ENCODE measurements at regions not wholly inside any gene's neighbourhood (a gene's known extent, or its start where the extent isn't known, plus 50 kb on each side); places are given as distances from the start of the nearest gene placed in this dataset.

- Histone ChIP-seq H3K79me2 (ENCODE audit: low read length) (no peaks in the 10 kb centered on the region), H3K4me2 (ENCODE audit: low read depth, low read length, poor library complexity, severe bottlenecking) (no peak overlapping the region), H3K9me3 (ENCODE audit: low read length) (no peaks in the 10 kb centered on the region), H2AFZ (ENCODE audit: low read length) (no peak overlapping the region), H3K4me3 (ENCODE audit: low read length) (no peak overlapping the region), H3K27me3 (ENCODE audit: low read length) (no peaks in the 10 kb centered on the region), H3K4me1 (ENCODE audit: low read length) (no peaks in the 10 kb centered on the region), H3K27ac (ENCODE audit: low read length) (no peak overlapping the region), H3K9ac (ENCODE audit: low read length) (no peak overlapping the region), H3K9me2 (replicated peaks; ENCODE audit: insufficient read depth, low read length) (no peaks in the 10 kb centered on the region), H3K36me3 (ENCODE audit: insufficient read depth, low read length) (no peaks in the 10 kb centered on the region), H4K20me1 (ENCODE audit: insufficient read depth, low read depth, low read length) (no peaks in the 10 kb centered on the region)
- no peak for DNase-seq
Observed at GRCh38 chr3:23644099-23644498, 161.7 kb upstream of the UBE2E1 start.

DNA sequence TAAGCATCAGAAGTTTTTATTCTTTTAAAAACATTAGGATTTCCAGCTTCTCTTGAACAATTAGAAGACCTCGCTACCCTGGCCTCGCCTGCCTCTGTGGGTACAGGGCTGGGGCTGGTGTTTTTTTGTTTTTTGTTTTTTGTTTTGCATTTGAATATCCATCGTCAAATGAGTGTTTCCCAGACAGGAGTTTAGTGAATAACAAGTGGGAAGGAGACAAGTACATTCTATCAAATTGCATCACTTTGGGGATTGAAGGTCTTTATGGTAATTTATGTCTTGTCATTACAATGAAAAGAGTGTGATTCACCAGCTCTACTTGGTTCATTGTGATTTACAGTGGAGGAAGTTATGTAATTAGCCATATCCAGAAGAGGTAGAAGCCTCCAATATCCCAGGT, 161.1 kb upstream of the UBE2E1 start:
- Histone ChIP-seq H3K4me3 (ENCODE audit: low read length) (no peak overlapping the region), H3K79me2 (ENCODE audit: low read length) (no peaks in the 10 kb centered on the region), H3K9ac (ENCODE audit: low read length) (no peak overlapping the region), H4K20me1 (ENCODE audit: insufficient read depth, low read depth, low read length) (no peaks in the 10 kb centered on the region), H3K4me2 (ENCODE audit: low read depth, low read length, poor library complexity, severe bottlenecking) (no peak overlapping the region), H3K9me2 (replicated peaks; ENCODE audit: insufficient read depth, low read length) (no peaks in the 10 kb centered on the region), H3K36me3 (ENCODE audit: insufficient read depth, low read length) (no peaks in the 10 kb centered on the region), H2AFZ (ENCODE audit: low read length) (no peak overlapping the region), H3K9me3 (ENCODE audit: low read length) (no peaks in the 10 kb centered on the region), H3K27me3 (ENCODE audit: low read length) (no peaks in the 10 kb centered on the region), H3K27ac (ENCODE audit: low read length) (no peak overlapping the region), H3K4me1 (ENCODE audit: low read length) (no peaks in the 10 kb centered on the region)
- DNase-seq, result no peak

DNA sequence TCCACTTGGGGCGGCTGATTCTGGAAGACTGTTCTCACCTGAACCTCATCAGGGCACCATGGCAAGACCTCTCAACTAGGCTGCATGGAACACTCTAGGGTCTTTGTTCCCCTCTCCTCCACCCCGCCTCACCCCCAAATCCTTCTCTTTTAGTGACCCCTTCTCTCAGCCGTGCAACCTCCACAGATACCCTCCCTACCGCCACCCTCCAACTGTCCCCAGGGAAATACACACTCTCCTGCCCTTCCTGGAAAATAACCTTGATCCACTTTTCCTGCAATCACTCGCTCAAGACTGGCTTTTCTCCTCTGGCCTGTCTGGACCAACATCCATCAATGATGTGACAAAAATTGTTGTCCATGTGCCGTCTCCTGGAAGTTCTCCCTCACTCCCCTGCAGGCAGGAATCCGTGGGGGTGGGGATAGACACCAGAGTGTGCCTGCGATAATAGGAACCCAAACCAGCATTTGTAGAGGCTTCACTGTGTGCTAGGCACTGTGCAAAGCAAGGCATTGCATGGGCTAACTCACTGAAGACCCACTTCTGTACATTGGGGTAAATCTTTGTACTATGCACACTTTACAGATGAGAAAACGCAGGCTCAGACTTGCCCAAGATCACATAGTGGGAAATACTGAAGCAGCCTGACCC, 160.1 kb upstream of the UBE2E1 start:
- no peaks in the 10 kb centered on the region for H3K36me3 ChIP-seq (ENCODE audit: insufficient read depth, low read length)
- H4K20me1 ChIP-seq (ENCODE audit: insufficient read depth, low read depth, low read length), result no peaks in the 10 kb centered on the region
- no peak overlapping the region for H3K27ac ChIP-seq (ENCODE audit: low read length)
- no peaks in the 10 kb centered on the region for H3K4me1 ChIP-seq (ENCODE audit: low read length)
- no peaks in the 10 kb centered on the region for H3K27me3 ChIP-seq (ENCODE audit: low read length)
- no peak overlapping the region for H3K4me2 ChIP-seq (ENCODE audit: low read depth, low read length, poor library complexity, severe bottlenecking)
- DNase-seq, result no peak
- H3K9ac ChIP-seq (ENCODE audit: low read length), result no peak overlapping the region
- H3K9me3 ChIP-seq (ENCODE audit: low read length), result no peaks in the 10 kb centered on the region
- no peaks in the 10 kb centered on the region for H3K79me2 ChIP-seq (ENCODE audit: low read length)
- no peak overlapping the region for H2AFZ ChIP-seq (ENCODE audit: low read length)
- no peak overlapping the region for H3K4me3 ChIP-seq (ENCODE audit: low read length)
- H3K9me2 ChIP-seq (replicated peaks; ENCODE audit: insufficient read depth, low read length), result no peaks in the 10 kb centered on the region

DNA sequence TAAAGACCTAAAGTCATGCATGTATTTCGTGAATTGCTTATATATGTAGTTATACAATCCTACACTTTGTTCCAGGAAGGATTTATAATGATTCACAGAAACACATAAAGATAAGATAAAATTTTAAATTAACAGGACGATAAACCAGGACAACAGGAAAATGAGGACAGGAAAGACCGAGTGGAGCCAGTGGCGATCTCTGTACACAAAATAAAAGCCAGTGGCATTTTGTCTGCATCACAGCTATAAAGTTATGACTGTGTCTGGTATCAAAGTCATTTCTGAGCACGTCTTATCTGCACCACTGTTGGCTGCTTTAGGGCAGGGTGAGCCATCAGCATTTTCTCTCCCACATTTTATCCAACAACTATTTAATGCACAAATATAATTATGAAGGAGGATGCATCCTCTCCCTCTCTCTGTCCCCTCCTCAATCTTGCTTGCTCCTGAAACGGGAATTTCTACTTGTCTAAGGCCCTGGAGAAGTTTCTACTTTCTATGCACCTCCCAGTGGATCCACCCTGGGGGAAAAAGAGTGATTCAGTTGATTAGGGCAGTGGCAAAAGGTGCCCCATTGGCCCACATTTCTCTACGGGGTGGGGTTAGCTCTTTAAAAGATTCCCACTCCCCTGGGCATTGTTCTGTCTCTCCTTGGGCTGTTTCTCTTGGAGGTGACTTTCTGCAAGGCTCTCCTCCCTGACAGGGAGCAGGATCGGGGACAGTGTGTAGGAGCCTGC, 159.4 kb upstream of the UBE2E1 start:
- Histone ChIP-seq H3K27me3 (ENCODE audit: low read length) (no peaks in the 10 kb centered on the region), H4K20me1 (ENCODE audit: insufficient read depth, low read depth, low read length) (no peaks in the 10 kb centered on the region), H3K4me2 (ENCODE audit: low read depth, low read length, poor library complexity, severe bottlenecking) (no peak overlapping the region), H3K36me3 (ENCODE audit: insufficient read depth, low read length) (no peaks in the 10 kb centered on the region), H3K9me3 (ENCODE audit: low read length) (no peaks in the 10 kb centered on the region), H2AFZ (ENCODE audit: low read length) (no peak overlapping the region), H3K9ac (ENCODE audit: low read length) (no peak overlapping the region), H3K79me2 (ENCODE audit: low read length) (no peaks in the 10 kb centered on the region), H3K4me3 (ENCODE audit: low read length) (no peak overlapping the region), H3K4me1 (ENCODE audit: low read length) (no peaks in the 10 kb centered on the region), H3K9me2 (replicated peaks; ENCODE audit: insufficient read depth, low read length) (no peaks in the 10 kb centered on the region), H3K27ac (ENCODE audit: low read length) (no peak overlapping the region)
- no peak for DNase-seq

- H3K9me2 ChIP-seq (replicated peaks; ENCODE audit: insufficient read depth, low read length), result no peaks in the 10 kb centered on the region
- no peaks in the 10 kb centered on the region for H3K9me3 ChIP-seq (ENCODE audit: low read length)
- H3K9ac ChIP-seq (ENCODE audit: low read length), result no peak overlapping the region
- H2AFZ ChIP-seq (ENCODE audit: low read length), result no peak overlapping the region
- no peak for DNase-seq
- H3K4me3 ChIP-seq (ENCODE audit: low read length), result no peak overlapping the region
- H3K27me3 ChIP-seq (ENCODE audit: low read length), result no peaks in the 10 kb centered on the region
- H3K4me1 ChIP-seq (ENCODE audit: low read length), result no peaks in the 10 kb centered on the region
- no peaks in the 10 kb centered on the region for H3K79me2 ChIP-seq (ENCODE audit: low read length)
- no peaks in the 10 kb centered on the region for H3K36me3 ChIP-seq (ENCODE audit: insufficient read depth, low read length)
- H4K20me1 ChIP-seq (ENCODE audit: insufficient read depth, low read depth, low read length), result no peaks in the 10 kb centered on the region
- H3K27ac ChIP-seq (ENCODE audit: low read length), result no peak overlapping the region
- H3K4me2 ChIP-seq (ENCODE audit: low read depth, low read length, poor library complexity, severe bottlenecking), result no peak overlapping the region
Observed at GRCh38 chr3:23647706-23648258, 158.0 kb upstream of the UBE2E1 start.

DNA sequence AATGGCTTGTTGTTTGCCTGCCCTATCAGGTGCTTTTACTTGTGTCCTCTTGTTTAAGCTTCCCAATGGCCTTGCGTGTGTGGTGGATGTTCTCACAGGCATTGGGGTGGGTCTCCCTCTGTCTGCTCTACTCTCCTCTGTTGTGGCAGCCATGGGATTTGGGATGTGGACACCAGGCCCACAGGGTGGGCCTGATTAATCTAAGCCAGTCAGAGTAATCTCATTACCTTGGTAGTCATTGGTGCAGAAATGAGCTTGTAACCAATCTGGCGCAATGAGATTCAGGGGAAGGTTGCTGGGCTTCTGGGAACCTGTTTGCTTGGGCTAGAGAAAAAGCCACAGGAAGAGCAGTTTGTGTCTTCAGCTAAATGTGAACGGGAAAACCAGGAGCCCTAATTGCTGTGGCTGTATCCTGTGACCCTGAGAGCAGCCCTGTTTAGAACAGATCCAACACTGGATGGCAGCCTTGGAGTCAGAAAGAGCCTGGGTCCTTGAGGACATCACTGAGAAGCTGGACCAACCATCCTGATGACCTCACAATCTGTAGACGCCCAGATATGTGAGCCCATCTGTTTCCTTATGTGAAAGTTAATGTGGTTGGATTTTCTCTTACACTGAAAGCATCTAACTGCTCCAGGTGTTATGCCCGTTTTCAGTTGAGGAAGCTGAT, 157.3 kb upstream of the UBE2E1 start:
- Histone ChIP-seq H4K20me1 (ENCODE audit: insufficient read depth, low read depth, low read length) (no peaks in the 10 kb centered on the region), H3K36me3 (ENCODE audit: insufficient read depth, low read length) (no peaks in the 10 kb centered on the region), H2AFZ (ENCODE audit: low read length) (no peak overlapping the region), H3K27ac (ENCODE audit: low read length) (no peak overlapping the region), H3K9ac (ENCODE audit: low read length) (no peak overlapping the region), H3K4me3 (ENCODE audit: low read length) (no peak overlapping the region), H3K9me3 (ENCODE audit: low read length) (no peaks in the 10 kb centered on the region), H3K9me2 (replicated peaks; ENCODE audit: insufficient read depth, low read length) (no peaks in the 10 kb centered on the region), H3K4me1 (ENCODE audit: low read length) (peaks cover 1% of the 10 kb centered on the region), H3K4me2 (ENCODE audit: low read depth, low read length, poor library complexity, severe bottlenecking) (no peak overlapping the region), H3K79me2 (ENCODE audit: low read length) (no peaks in the 10 kb centered on the region), H3K27me3 (ENCODE audit: low read length) (no peaks in the 10 kb centered on the region)
- no peak for DNase-seq

GRCh38 chr3:23648996-23649395, 156.8 kb upstream of the UBE2E1 start:
- no peaks in the 10 kb centered on the region for H3K79me2 ChIP-seq (ENCODE audit: low read length)
- H3K4me3 ChIP-seq (ENCODE audit: low read length), result no peak overlapping the region
- DNase-seq, result no peak
- no peaks in the 10 kb centered on the region for H3K36me3 ChIP-seq (ENCODE audit: insufficient read depth, low read length)
- no peaks in the 10 kb centered on the region for H3K9me2 ChIP-seq (replicated peaks; ENCODE audit: insufficient read depth, low read length)
- no peak overlapping the region for H3K9ac ChIP-seq (ENCODE audit: low read length)
- H3K27ac ChIP-seq (ENCODE audit: low read length), result no peak overlapping the region
- H3K4me2 ChIP-seq (ENCODE audit: low read depth, low read length, poor library complexity, severe bottlenecking), result no peak overlapping the region
- no peaks in the 10 kb centered on the region for H3K9me3 ChIP-seq (ENCODE audit: low read length)
- no peak overlapping the region for H2AFZ ChIP-seq (ENCODE audit: low read length)
- no peaks in the 10 kb centered on the region for H3K27me3 ChIP-seq (ENCODE audit: low read length)
- peaks cover 6% of the 10 kb centered on the region for H3K4me1 ChIP-seq (ENCODE audit: low read length)
- H4K20me1 ChIP-seq (ENCODE audit: insufficient read depth, low read depth, low read length), result no peaks in the 10 kb centered on the region

- Histone ChIP-seq H3K4me2 (ENCODE audit: low read depth, low read length, poor library complexity, severe bottlenecking) (no peak overlapping the region), H3K9ac (ENCODE audit: low read length) (no peak overlapping the region), H4K20me1 (ENCODE audit: insufficient read depth, low read depth, low read length) (no peaks in the 10 kb centered on the region), H3K36me3 (ENCODE audit: insufficient read depth, low read length) (no peaks in the 10 kb centered on the region), H3K9me3 (ENCODE audit: low read length) (no peaks in the 10 kb centered on the region), H3K27me3 (ENCODE audit: low read length) (no peaks in the 10 kb centered on the region), H3K4me3 (ENCODE audit: low read length) (no peak overlapping the region), H3K9me2 (replicated peaks; ENCODE audit: insufficient read depth, low read length) (no peaks in the 10 kb centered on the region), H2AFZ (ENCODE audit: low read length) (no peak overlapping the region), H3K4me1 (ENCODE audit: low read length) (peaks cover 6% of the 10 kb centered on the region), H3K27ac (ENCODE audit: low read length) (no peak overlapping the region), H3K79me2 (ENCODE audit: low read length) (no peaks in the 10 kb centered on the region)
- no peak for DNase-seq
Observed at GRCh38 chr3:23649448-23649847, 156.3 kb upstream of the UBE2E1 start.

Measured in Karpas-422 (cell line).